GM21825 (cell line): ENCODE measurements at regions not wholly inside any gene's neighbourhood (a gene's known extent, or its start where the extent isn't known, plus 50 kb on each side); places are given as distances from the start of the nearest gene placed in this dataset.

Source experiments
- ATAC-seq: cut with Tn5 transposase; IDR thresholded peaks from one replicate; pipeline ENCODE4 v1.9.1; 2021; ENCODE audit warnings: mild to moderate bottlenecking, moderate library complexity; ENCODE audit not compliant: unreplicated experiment

- no peak for ATAC-seq
These were observed 140.4 kb upstream of the RTL1 start for GRCh38 chr14:101043891-101044290.

DNA sequence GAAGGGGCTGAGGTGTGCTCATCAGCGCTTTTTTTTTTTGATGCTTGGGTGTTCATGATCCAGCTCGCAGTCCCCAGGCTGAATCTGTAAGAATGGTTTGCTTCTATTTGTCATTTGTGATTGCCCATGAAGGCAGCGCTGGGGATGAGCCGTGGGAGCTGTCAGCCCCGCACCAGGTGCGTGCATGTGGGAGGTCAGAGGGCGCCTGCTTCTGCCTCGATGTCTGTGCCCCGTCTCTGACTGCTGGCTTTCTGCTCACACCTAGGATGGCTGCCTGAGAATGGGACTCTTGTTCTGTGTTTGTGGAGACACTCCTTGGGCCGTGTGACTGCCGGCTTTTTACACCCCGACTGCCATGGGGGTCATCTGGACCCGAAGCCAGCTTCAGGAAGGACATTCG, 141.2 kb upstream of the RTL1 start:
- ATAC-seq: no peak

- no peak for ATAC-seq
These were observed 142.0 kb upstream of the RTL1 start for GRCh38 chr14:101045511-101045910.

GRCh38 chr14:101046071-101046470, 142.5 kb upstream of the RTL1 start:
- no peak for ATAC-seq

- ATAC-seq: no peak
These were observed 143.8 kb upstream of the RTL1 start for GRCh38 chr14:101047326-101047725.

- no peak for ATAC-seq
These were observed 145.2 kb upstream of the RTL1 start for GRCh38 chr14:101048766-101049165.

DNA sequence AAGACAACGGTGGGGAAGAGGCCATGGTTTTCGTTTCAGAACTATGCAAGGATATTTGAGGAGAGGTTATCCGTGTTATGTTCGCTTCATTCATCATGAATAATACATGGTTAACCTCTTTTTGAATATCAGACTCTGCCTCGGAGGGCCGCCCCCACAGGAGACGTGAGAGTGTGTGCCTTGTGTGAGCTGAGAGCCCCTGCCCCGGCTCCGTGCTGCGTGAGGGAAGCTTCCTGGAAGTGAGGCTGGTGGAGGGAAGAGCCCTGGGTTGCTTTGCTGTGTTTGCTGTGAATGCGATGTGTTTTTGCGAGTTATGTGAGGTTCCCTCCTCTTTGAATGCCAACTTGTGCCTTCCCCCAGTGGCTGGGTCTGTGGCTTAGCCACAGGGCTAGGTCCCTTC, 146.0 kb upstream of the RTL1 start:
- no peak for ATAC-seq

DNA sequence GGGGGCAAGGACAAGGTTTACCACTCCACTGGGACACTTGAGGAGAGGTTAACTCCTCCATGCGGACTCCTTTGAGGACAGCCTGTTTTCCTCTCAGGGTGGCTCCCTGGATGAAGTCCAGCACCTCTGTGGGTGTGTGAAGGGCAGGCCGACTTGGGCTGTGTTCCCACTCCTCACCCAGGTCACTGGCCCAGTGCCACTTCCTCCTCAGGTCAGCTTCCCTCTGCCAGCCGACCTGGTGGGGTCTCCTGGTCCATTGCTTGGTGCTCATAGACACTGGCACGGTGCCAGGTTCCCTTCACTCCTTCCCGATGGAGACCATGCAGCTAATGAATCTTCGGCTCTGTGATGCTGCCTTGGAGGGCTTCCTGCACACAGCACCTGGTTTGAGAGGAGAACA, 146.4 kb upstream of the RTL1 start:
- no peak for ATAC-seq

DNA sequence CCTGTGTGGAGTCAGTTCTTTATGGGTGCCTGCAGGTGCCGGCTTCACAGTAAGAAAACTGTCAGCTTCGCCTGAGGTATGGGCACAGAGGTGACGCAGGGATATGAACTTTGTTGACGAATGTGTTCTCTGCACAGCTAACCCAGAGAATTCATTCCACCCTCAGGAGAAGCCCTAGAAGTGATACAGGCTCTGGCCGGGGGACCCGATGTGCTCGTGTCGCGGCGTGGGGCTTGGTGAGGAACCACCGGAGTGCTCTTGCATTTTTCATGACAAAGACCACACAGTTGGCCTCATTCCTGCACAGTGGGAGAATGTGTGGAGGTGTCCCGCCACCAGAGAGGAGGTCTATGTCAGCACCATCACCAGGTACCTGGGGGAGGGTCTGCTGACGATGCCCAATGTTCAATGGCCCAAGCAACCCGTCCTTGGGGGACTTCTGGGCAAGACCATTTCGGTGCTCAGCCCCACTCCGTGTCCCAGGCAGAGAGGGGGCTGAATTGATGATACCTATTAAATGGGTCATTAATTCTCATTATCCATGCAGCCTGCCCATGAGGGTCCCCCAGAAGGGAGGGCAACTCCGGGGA, 147.5 kb upstream of the RTL1 start:
- no peak for ATAC-seq

- no peak for ATAC-seq
These were observed 151.1 kb upstream of the RTL1 start for GRCh38 chr14:101054671-101055070.

GRCh38 chr14:101055106-101055662, 151.7 kb upstream of the RTL1 start:
- no peak for ATAC-seq

- ATAC-seq: no peak
These were observed 152.4 kb upstream of the RTL1 start for GRCh38 chr14:101055776-101056374.

GRCh38 chr14:101056446-101056845, 152.9 kb upstream of the RTL1 start:
- no peak for ATAC-seq

DNA sequence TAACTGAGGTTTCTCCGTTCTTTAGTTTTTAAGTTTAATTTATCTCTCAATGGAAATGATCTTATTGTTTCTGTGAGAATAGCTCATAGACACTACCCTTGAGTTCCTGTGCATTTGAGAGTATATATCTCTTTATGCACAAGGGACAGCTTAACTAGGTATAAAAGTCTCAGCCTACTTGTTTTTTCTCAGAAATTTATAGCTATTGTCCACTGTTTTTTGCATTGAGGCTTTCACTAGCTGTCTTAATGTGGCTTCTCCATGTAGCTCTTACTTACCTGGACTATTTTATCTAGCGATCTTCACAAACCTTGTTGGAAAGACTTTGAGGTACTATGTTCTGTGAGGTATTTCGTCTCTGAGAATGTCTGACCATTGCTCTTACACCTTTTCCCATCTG, 153.9 kb upstream of the RTL1 start:
- no peak for ATAC-seq

GRCh38 chr14:101058571-101058970, 155.0 kb upstream of the RTL1 start:
- no peak for ATAC-seq

- no peak for ATAC-seq
These were observed 156.7 kb upstream of the RTL1 start for GRCh38 chr14:101060171-101060601.

DNA sequence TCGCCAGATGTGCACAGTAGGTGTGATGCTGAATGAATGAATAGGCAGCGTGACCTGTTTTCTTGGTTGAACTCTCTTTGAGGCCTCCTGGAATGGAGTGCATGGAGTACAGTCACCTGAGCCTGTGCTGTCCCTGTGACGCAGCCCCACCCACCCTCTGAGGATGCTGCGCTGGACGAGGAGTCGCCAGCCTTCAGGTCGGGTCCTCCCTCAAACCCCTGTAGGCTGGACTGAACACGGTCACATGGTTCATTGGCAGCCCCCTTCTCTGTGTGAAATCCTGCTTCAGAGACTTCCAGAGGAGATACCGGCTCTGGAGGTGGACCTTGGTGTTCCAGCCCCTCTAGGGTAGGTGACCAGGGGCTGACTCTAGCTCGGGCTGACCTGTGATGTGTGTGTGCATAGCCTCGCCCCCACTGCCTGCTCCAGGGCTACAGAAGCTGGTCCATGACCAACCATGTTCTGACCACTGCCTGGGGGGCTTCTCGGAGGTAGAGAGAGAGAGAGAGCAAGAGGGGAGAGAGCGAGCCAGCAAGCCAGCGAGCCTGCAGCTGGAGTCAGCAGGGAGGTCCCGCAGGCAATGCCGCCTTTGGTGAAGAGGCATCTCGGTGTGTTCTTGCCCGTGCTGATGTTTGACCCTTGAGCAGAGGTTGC, 158.0 kb upstream of the RTL1 start:
- ATAC-seq: no peak

DNA sequence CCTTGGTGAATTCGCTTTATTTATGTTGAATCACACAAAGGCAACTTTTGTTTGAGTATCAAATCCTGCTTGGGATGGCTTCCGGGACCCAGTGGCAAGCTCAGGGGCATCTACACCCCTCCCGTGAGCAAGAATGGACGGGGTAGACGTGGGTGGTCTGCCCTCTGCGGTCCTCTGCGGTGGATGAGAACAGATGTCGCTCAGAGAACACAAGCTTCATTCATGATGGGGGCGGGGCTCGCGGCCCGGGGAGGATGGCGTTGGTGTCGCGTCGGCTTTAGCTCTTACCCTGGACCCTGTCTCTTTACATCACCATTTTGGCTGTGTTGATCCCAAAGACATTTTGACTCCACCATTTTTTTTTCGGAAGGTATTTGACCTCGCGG, 158.5 kb upstream of the RTL1 start:
- ATAC-seq: no peak

DNA sequence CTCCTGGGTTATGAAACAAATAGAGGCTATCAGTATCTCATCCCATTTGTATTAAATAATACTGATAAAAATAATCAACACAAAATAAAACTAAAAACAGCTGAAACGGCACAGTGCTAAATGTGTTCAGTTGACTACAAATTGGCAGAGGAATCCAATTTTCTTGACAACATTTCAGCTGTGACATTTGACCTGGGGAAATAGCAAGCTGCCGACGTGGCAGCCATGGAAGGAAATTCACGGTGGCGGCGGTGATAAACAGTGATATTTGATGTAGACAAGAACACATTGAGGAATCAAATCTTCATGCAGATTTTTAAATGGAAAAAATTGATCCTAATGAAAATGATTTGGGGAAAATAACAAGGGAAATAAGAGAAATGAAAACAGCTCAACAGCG, 159.1 kb upstream of the RTL1 start:
- ATAC-seq: no peak

- no peak for ATAC-seq
These were observed 159.6 kb upstream of the RTL1 start for GRCh38 chr14:101063121-101063520.

DNA sequence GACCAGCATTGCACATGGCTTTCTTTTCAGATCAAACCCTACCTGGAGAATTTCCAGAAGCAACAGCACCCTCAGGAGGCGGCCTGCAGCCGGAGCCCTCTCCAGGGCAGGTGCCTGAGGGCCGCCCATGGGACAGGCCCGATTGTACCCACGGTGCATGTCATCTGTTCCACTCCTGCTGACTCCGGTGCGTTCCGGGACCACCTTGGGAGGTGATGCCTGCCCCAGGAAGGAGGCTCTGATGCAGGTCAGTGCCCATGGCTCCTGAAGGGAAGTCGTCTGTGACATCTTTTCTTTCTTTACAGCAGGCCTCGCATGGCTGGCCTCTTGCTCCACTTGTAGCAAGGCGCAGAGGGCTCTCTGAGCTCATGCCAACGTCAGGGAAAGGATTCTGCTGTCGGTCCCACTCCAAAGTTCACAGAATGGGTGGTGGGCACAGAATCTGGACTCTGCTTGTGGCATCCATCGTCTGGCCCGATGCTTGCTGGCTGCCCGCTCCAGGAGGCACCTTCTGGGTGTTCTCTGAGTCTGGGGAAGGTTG, 160.7 kb upstream of the RTL1 start:
- no peak for ATAC-seq

- no peak for ATAC-seq
These were observed 161.2 kb upstream of the RTL1 start for GRCh38 chr14:101064718-101065117.
